ENCODE measurements at regions not wholly inside any gene's neighbourhood (a gene's known extent, or its start where the extent isn't known, plus 50 kb on each side); places are given as distances from the start of the nearest gene placed in this dataset.
"Not testable (repeated sequence)": the region's sequence is repeated elsewhere in the genome, so short reads cannot be mapped to it uniquely, and the experiment has no call there.

DNA sequence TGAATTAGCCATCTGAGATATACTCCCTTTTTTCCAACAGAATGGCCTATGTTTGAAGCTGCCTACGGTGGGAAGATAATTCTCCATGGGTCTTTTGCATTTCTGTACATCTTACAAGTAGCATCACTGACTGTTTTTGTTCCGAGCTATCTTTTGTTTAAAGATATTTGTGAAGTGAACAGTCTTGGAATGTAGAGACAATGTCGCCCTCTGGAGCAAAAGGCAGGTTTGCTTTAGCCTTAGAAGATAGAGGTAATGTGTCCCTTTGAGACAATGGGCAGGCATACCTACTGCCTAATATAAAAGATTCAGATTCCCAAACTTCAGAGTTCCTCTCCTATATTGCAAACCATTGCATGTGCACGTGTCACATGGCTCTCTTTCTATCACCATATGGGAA is 347.8 kb upstream of the CNR1 start:
- Histone ChIP-seq H3K4me3 (ENCODE audit: low read depth, low read length) (no peak overlapping the region), H3K27ac (no peak overlapping the region), H3K36me3 (replicated peaks) (no peaks in the 10 kb centered on the region), H3K27me3 (replicated peaks) (no peaks in the 10 kb centered on the region)
- in situ Hi-C loops (cut with HindIII; ENCODE audit: low pct_ligation_motif_present, low sequenced_read_pairs) = no loop called here
- TF ChIP-seq, protein P1, sequence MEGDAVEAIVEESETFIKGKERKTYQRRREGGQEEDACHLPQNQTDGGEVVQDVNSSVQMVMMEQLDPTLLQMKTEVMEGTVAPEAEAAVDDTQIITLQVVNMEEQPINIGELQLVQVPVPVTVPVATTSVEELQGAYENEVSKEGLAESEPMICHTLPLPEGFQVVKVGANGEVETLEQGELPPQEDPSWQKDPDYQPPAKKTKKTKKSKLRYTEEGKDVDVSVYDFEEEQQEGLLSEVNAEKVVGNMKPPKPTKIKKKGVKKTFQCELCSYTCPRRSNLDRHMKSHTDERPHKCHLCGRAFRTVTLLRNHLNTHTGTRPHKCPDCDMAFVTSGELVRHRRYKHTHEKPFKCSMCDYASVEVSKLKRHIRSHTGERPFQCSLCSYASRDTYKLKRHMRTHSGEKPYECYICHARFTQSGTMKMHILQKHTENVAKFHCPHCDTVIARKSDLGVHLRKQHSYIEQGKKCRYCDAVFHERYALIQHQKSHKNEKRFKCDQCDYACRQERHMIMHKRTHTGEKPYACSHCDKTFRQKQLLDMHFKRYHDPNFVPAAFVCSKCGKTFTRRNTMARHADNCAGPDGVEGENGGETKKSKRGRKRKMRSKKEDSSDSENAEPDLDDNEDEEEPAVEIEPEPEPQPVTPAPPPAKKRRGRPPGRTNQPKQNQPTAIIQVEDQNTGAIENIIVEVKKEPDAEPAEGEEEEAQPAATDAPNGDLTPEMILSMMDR (IDR thresholded peaks at IDR 0.05; ENCODE audit: low read depth, low read length, missing control alignments) = peak; percentile 17
- no peak for DNase-seq

DNA sequence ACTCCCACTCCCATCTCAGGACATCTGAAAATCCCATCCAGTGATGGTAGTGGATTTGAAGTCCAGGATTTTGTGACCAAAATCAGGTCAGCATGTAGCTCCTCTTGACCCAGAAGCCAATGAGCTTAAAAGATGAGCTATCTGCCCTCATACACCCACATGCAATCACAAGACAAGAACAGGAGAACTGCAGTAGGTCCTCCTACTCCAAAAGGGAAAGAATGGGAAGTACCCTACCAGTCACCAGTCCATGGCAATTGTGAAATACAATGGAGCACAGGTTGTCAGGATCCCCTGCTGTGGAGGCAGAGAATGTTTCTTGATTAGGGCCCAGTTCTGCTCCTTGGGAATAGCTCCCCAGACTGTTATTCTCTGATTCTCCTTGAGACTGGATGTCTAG is 347.3 kb upstream of the CNR1 start:
- no peak for DNase-seq
- no peaks in the 10 kb centered on the region for H3K27me3 ChIP-seq (replicated peaks)
- no peak overlapping the region for H3K27ac ChIP-seq
- TF ChIP-seq, protein P1 (IDR thresholded peaks at IDR 0.05; ENCODE audit: low read depth, low read length, missing control alignments) = no peak
- no peaks in the 10 kb centered on the region for H3K36me3 ChIP-seq (replicated peaks)
- no peak overlapping the region for H3K4me3 ChIP-seq (ENCODE audit: low read depth, low read length)
- in situ Hi-C loops (cut with HindIII; ENCODE audit: low pct_ligation_motif_present, low sequenced_read_pairs) = no loop called here

DNA sequence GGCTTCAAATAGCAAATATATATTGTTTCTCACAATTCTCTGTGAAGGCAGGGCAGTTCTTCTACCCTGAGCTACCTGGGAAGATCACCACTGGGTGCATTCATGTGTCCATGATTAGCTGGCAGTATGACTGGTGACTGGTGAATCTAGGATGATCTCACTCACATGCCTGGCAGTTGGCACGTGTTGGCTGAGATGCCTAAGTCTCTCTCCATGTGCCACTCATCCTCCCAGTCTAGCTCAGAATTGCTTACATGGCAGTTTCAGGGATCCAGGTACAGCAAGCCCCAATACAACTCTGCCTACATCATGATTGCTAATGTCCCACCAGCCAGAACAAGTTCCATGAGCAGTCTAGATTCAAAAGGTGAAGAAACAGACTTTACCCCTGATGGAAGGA is 346.8 kb upstream of the CNR1 start:
- TF ChIP-seq, protein P1 (IDR thresholded peaks at IDR 0.05; ENCODE audit: low read depth, low read length, missing control alignments) = no peak
- H3K4me3 ChIP-seq (ENCODE audit: low read depth, low read length) = no peak overlapping the region
- H3K36me3 ChIP-seq (replicated peaks) = no peaks in the 10 kb centered on the region
- H3K27me3 ChIP-seq (replicated peaks) = no peaks in the 10 kb centered on the region
- H3K27ac ChIP-seq = no peak overlapping the region
- in situ Hi-C loops (cut with HindIII; ENCODE audit: low pct_ligation_motif_present, low sequenced_read_pairs) = no loop called here
- DNase-seq = no peak

DNA sequence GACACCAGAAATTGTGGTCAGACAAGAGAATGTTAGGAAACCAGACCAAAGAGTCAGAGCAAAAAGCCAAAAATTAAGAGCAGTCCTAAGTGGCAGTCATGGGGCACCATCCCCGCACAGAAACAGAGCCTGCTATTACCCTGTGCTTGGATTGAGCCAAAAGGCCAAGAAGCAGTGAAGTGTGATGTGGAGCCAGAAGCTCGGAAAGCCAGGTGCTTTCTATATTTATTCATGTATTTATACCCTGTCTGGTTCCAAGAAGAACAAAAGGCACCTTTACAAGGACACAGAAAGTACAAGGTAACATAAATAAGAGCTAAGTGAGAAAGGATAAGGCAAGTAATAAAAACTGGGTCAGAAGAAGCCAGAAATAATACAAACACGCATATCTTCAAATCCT is 336.2 kb upstream of the CNR1 start:
- DNase-seq = no peak
- no peak overlapping the region for H3K27ac ChIP-seq
- H3K36me3 ChIP-seq (replicated peaks) = no peaks in the 10 kb centered on the region
- H3K4me3 ChIP-seq (ENCODE audit: low read depth, low read length) = no peak overlapping the region
- TF ChIP-seq, protein P1 (IDR thresholded peaks at IDR 0.05; ENCODE audit: low read depth, low read length, missing control alignments) = no peak
- no peaks in the 10 kb centered on the region for H3K27me3 ChIP-seq (replicated peaks)
- in situ Hi-C loops (cut with HindIII; ENCODE audit: low pct_ligation_motif_present, low sequenced_read_pairs) = no loop called here

DNA sequence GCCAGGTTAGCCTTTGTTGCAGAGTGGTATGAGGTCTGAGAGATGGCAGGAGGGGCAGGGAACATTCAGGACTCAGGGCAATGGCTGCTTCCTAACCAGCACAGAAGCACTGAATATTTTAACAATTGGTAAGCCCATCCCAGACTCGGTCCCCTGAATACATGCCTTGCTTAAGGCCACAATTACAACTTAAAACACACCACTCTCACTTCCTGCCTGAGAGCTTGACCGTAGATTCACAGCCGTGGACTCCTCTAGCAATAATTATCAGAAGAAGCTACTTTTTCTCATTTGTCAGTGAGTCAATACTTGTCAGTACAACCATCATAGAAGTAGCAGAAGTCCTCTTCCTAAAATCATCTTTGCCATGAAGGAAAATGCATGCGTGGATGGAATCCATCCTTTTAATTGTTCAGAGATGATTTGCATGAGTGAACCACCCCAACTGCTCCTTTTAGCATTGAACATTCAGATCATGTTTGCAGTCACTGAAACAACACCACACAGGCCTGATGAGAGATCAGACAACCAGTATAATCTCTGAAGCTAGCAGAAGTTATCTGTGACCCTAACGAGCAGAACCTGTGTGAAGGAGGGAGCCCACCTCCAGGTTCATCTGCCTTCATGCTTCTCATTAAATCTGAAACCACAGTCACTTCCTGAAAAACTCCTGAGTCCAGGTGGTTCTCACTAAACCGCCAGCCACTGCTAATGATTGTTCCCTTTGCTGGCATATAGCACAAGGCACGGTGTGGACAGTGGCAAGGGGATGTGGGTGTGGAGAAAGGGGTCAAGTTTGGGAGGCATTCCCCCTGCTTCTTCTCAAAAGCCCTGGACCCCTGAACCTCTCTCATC is 333.9 kb upstream of the CNR1 start:
- TF ChIP-seq, protein P1 (IDR thresholded peaks at IDR 0.05; ENCODE audit: low read depth, low read length, missing control alignments) = no peak
- H3K27me3 ChIP-seq (replicated peaks) = no peaks in the 10 kb centered on the region
- in situ Hi-C loops (cut with HindIII; ENCODE audit: low pct_ligation_motif_present, low sequenced_read_pairs) = no loop called here

DNA sequence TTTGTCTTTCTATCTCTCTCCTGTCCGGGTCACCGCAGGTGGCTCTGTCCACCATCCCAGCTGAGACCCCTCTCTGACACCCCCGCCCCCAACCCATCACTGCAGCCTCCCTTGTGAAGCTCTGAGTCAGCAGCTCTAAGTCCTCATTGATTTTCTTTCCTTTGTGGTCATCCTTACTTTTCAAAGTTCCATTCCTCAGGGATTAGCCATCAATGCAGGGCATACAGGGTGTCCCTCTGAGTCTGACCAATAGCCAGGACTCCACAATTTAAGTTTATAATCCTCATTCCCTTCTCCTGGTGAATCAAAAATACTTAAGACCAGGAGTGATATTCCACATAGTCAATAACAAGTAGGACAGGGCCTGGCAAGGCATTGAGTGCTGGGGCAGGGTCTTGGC is 333.3 kb upstream of the CNR1 start:
- TF ChIP-seq, protein P1 (IDR thresholded peaks at IDR 0.05; ENCODE audit: low read depth, low read length, missing control alignments) = no peak
- Histone ChIP-seq H3K27me3 (replicated peaks) (no peaks in the 10 kb centered on the region), H3K27ac (no peak overlapping the region), H3K36me3 (replicated peaks) (no peaks in the 10 kb centered on the region), H3K4me3 (ENCODE audit: low read depth, low read length) (no peak overlapping the region)
- no peak for DNase-seq
- in situ Hi-C loops (cut with HindIII; ENCODE audit: low pct_ligation_motif_present, low sequenced_read_pairs) = no loop called here

More for the DNA sequence above, 333.9 kb upstream of the CNR1 start:
- no peak for DNase-seq
- Histone ChIP-seq H3K27ac (no peak overlapping the region), H3K36me3 (replicated peaks) (no peaks in the 10 kb centered on the region), H3K4me3 (ENCODE audit: low read depth, low read length) (no peak overlapping the region)

GRCh38 chr6:88497403-88497802 is 331.3 kb upstream of the CNR1 start:
- in situ Hi-C loops (cut with HindIII; ENCODE audit: low pct_ligation_motif_present, low sequenced_read_pairs); H3K27me3 ChIP-seq (replicated peaks); H3K4me3 ChIP-seq (ENCODE audit: low read depth, low read length); H3K36me3 ChIP-seq (replicated peaks); DNase-seq; H3K27ac ChIP-seq: not testable (repeated sequence)

All from brain microvascular endothelial cell (primary cell).